Left lung (tissue), 4 donors: ENCODE measurements at regions not wholly inside any gene's neighbourhood (a gene's known extent, or its start where the extent isn't known, plus 50 kb on each side); places are given as distances from the start of the nearest gene placed in this dataset.
A peak's percentile ranks its signal among the peaks of the same experiment; 100 is the strongest.

ENCODE experiments used
- ATAC-seq: fragments of 200-7000 bp; cut with Tn5 transposase; one replicate; pipeline ENCODE4 v1.9.1; 2020; ENCODE audit warnings: moderate library complexity
- DNase-seq, 4 donors: peaks; one replicate each; pipeline ENCODE4 v3.0.0-alpha.2; 2013 to 2020
- H3K27ac ChIP-seq, 2 donors: fragments of 200-600 bp; sonication (generic) in 1 of 2; one replicate each; pipeline versions ENCODE4 v1.5.0 to v1.8.0; 2020 to 2021
- H3K27me3 ChIP-seq, 2 donors: fragments of 200-600 bp; sonication (generic) in 1 of 2; one replicate each; pipeline versions ENCODE4 v1.5.0 to v1.8.0; 2020 to 2021
- H3K36me3 ChIP-seq, 2 donors: fragments of 200-600 bp; sonication (generic) in 1 of 2; one replicate each; pipeline versions ENCODE4 v1.5.0 to v1.8.0; 2020 to 2021
- H3K4me1 ChIP-seq, 2 donors: fragments of 200-600 bp; one replicate each; pipeline ENCODE4 v1.8.0; 2021
- H3K4me3 ChIP-seq, 2 donors: fragments of 200-600 bp; sonication (generic) in 1 of 2; one replicate each; pipeline versions ENCODE4 v1.5.0 to v1.8.0; 2020 to 2021; ENCODE audit warnings: mild to moderate bottlenecking in 1 of 2
- H3K9me3 ChIP-seq, 2 donors: fragments of 200-600 bp; sonication (generic) in 1 of 2; one replicate each; pipeline versions ENCODE4 v1.5.0 to v1.8.0; 2020 to 2021
- intact Hi-C, 2 donors: fragments of 100-400 bp; cut with DNase I; formaldehyde crosslinking; loops; one replicate each; pipeline versions ENCODE4 v1.11.2 to v1.14.2; 2022
- TF ChIP-seq, protein P1 (sequence below), 2 donors: fragments of 200-600 bp; sonication (generic) in 1 of 2; IDR thresholded peaks; one replicate each; pipeline versions ENCODE4 v1.5.0 to v1.8.0; 2021; ENCODE audit warnings: antibody characterized with exemption in 2 of 2
- donor health status: DM: no; HTN: yes; CAD: no.
- donor health status: DM: no; HTN: no; CAD: no.

DNA sequence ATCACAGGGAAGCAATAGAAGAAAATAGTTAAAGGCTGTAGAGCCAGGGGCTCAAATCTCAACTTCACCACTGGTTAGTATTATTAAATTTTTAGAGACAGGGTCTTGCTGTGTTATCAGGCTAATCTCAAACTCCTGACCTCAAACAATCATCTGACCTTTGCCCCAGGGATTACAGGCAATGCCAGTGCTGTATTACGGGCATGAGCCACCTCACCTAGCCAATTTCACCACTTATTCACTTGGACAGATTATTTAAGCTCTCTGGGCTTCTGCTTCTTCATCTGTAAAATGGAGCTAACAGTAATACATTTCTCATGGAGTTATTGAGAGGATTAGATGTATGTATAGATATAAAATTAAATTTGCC is 155.9 kb upstream of the KLF4 start:
- Histone ChIP-seq H3K4me1 (peaks cover 0 to 16% of the 10 kb centered on the region in 2 donors), H3K4me3 (no peak overlapping the region), H3K9me3 (no peaks in the 10 kb centered on the region), H3K27me3 (no peaks in the 10 kb centered on the region), H3K27ac (peak overlapping the region; percentile 41 to 63), H3K36me3 (no peaks in the 10 kb centered on the region)
- DNase-seq: no peak
- ATAC-seq: no peak
- TF ChIP-seq, protein P1, sequence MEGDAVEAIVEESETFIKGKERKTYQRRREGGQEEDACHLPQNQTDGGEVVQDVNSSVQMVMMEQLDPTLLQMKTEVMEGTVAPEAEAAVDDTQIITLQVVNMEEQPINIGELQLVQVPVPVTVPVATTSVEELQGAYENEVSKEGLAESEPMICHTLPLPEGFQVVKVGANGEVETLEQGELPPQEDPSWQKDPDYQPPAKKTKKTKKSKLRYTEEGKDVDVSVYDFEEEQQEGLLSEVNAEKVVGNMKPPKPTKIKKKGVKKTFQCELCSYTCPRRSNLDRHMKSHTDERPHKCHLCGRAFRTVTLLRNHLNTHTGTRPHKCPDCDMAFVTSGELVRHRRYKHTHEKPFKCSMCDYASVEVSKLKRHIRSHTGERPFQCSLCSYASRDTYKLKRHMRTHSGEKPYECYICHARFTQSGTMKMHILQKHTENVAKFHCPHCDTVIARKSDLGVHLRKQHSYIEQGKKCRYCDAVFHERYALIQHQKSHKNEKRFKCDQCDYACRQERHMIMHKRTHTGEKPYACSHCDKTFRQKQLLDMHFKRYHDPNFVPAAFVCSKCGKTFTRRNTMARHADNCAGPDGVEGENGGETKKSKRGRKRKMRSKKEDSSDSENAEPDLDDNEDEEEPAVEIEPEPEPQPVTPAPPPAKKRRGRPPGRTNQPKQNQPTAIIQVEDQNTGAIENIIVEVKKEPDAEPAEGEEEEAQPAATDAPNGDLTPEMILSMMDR (IDR thresholded peaks at IDR 0.05): no peak
- intact Hi-C loops: no loop called here

DNA sequence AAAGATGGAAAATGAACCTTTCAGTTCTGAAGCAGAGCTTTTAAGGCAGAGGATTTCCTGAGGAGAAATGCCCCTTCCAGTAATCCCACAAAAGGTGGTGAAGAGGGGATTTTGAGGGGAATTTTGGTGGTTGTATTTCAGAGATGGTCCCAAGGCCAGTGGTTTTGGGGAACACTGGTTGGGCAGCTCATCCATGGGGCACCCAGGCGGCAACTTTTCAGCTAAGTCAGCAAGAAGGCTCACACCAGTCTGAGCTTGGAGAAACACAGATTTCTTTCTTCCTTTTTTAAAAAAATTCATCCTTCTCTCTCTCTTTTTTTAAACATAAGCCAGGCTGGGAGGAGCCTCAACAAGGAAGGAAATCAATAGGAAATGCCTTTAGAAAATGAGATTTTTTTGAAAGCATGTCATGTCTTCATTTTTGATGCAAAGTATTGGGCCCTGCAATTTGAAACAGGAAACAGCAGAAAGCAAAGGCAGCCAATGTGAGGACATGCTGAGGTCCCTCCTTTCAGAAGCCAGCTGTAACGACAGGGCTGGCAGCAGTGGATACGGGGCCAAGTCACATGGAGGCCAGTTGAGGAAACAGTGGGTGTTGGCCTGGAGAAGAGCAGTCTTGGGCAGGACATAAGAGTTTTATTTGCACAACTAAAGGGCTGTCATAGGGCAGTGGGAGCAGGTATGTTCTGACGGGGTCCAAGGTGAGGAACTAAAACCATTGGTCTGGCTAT is 155.3 kb upstream of the KLF4 start:
- peaks cover 0 to 16% of the 10 kb centered on the region in 2 donors for H3K4me1 ChIP-seq
- H3K36me3 ChIP-seq: no peaks in the 10 kb centered on the region
- ATAC-seq (peak; percentile 87), DNase-seq (peak in 2 of 4 donors; percentile 58 to 78)
- no peaks in the 10 kb centered on the region for H3K27me3 ChIP-seq
- peak overlapping the region; percentile 41 to 63 for H3K27ac ChIP-seq
- intact Hi-C loops: no loop called here
- H3K9me3 ChIP-seq: no peaks in the 10 kb centered on the region
- TF ChIP-seq, protein P1 (IDR thresholded peaks at IDR 0.05): no peak
- H3K4me3 ChIP-seq: no peak overlapping the region

DNA sequence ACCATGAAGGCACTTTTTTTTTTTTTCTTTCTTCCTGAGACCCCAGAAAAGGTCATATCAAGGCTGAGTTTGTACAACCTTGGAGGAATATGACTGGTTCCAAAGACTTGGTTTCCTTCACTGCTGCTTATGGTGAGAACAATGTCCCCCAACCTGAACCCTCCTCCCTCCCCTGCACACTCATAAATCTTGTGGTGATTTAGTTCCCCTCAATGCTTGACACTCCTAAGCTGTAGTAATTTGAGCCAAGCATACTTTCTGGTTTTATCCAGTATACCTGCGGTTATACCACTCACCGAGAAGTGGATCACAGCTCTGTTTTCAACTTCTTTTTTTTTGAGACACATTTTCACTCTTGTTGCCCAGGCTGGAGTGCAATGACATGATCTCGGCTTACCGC is 149.9 kb upstream of the KLF4 start:
- no peaks in the 10 kb centered on the region for H3K36me3 ChIP-seq
- DNase-seq (no peak), ATAC-seq (no peak)
- peaks cover 0 to 19% of the 10 kb centered on the region in 2 donors for H3K27me3 ChIP-seq
- peak overlapping the region; percentile 30 to 93 for H3K27ac ChIP-seq
- intact Hi-C loops: loop anchor here in 1 of 2 donors (5.0 kb wide), 1 partner anchor 152 kb away; the partner anchor contains the start of gene KLF4
- H3K9me3 ChIP-seq: no peaks in the 10 kb centered on the region
- peaks cover 0 to 34% of the 10 kb centered on the region in 2 donors for H3K4me1 ChIP-seq
- TF ChIP-seq, protein P1 (IDR thresholded peaks at IDR 0.05): no peak
- H3K4me3 ChIP-seq: no peak overlapping the region

DNA sequence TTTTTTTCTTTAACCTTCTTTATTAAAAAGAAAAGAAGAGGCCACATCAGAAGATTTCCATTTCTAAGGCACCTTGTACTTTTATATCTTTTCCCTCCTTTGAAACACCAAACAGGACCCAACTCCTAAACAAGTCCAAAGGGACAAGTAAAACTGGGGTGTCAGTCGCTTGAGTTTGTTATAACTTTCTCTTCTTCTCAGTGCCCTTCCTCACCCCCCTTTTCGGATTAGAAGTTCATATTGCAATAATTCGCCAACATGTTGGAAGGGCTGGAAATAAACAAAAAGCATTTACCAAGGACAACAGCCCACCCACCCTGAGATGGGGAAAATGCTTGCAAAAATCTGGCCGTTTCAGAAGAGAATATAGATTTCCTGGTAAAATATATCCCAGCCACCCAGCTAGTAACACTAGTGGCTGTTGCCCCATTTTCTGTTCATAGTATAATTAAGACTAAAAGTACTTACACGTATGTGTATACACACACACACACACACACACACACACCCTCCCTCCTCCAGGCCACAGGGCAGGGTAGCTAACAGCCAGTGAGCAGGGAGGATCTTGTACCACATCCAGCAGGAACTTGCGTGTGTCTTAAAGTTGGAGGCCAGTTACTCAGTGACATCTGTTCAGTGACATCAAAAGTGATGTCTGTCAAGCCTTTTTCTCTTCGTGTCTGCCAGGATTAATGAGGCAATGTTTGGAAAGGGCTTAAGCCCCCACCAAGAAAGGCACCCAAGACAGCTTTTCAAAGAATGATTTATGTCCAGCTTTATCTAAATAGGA is 149.1 kb upstream of the KLF4 start:
- Histone ChIP-seq H3K9me3 (no peaks in the 10 kb centered on the region), H3K27ac (peak overlapping the region; percentile 89 to 93), H3K27me3 (peaks cover 0 to 19% of the 10 kb centered on the region in 2 donors), H3K36me3 (no peaks in the 10 kb centered on the region), H3K4me1 (peaks cover 0 to 32% of the 10 kb centered on the region in 2 donors), H3K4me3 (peak overlapping the region; percentile 7 to 39)
- DNase-seq (peak in 3 of 4 donors; percentile 59 to 83 (median 74)), ATAC-seq (peak; percentile 37)
- intact Hi-C loops: loop anchor here in 1 of 2 donors (5.0 kb wide), 1 partner anchor 151 kb away; the partner anchor contains the start of gene KLF4
- TF ChIP-seq, protein P1 (IDR thresholded peaks at IDR 0.05): no peak
